Breast epithelium (tissue), 3 donors: ENCODE measurements at regions not wholly inside any gene's neighbourhood (a gene's known extent, or its start where the extent isn't known, plus 50 kb on each side); places are given as distances from the start of the nearest gene placed in this dataset.

Source experiments
- POLR2A ChIP-seq: fragments of 450-650 bp; IDR thresholded peaks from one replicate; pipeline ENCODE4 v1.6.1; 2016; ENCODE audit warnings: antibody characterized with exemption, mild to moderate bottlenecking, moderate library complexity
- POLR2AphosphoS5 ChIP-seq, 3 donors: sonication (generic); formaldehyde crosslinking; IDR thresholded peaks; one replicate each; pipeline ENCODE4 v1.6.1; 2017; ENCODE audit warnings: antibody characterized with exemption in 3 of 3
- TF ChIP-seq, protein P1 (sequence below), 3 donors: fragments of 450-650 bp; IDR thresholded peaks; one replicate each; pipeline ENCODE4 v1.5.1; 2016 to 2017; ENCODE audit warnings: antibody characterized with exemption in 3 of 3, mild to moderate bottlenecking in 3 of 3, moderate library complexity in 3 of 3

DNA sequence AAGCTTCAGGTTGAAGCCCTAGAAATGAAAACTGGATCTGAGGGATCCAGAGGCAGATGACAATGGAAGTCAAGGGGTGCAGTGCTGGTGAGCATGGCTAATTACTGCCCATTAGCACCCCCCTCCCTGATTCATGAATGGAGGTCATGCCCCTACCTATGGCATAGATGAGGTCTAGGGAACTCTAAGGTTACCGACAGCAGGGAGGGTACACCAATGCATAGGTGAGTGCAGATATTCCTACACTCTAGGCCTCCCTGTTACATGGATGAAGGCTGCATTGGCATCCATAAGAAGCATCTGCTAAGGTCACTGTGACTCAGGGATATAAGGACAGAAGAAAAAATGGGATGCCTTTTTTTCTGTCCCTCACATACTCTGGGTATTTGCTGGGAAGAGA, 147.3 kb downstream of the CCDC59 start:
- TF ChIP-seq, protein P1, sequence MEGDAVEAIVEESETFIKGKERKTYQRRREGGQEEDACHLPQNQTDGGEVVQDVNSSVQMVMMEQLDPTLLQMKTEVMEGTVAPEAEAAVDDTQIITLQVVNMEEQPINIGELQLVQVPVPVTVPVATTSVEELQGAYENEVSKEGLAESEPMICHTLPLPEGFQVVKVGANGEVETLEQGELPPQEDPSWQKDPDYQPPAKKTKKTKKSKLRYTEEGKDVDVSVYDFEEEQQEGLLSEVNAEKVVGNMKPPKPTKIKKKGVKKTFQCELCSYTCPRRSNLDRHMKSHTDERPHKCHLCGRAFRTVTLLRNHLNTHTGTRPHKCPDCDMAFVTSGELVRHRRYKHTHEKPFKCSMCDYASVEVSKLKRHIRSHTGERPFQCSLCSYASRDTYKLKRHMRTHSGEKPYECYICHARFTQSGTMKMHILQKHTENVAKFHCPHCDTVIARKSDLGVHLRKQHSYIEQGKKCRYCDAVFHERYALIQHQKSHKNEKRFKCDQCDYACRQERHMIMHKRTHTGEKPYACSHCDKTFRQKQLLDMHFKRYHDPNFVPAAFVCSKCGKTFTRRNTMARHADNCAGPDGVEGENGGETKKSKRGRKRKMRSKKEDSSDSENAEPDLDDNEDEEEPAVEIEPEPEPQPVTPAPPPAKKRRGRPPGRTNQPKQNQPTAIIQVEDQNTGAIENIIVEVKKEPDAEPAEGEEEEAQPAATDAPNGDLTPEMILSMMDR (IDR thresholded peaks at IDR 0.05) = no peak
- no peak for TF ChIP-seq POLR2A
- TF ChIP-seq POLR2AphosphoS5 (IDR thresholded peaks at IDR 0.05) = no peak
